Head of caudate nucleus (tissue), 42 donors: ENCODE measurements at regions not wholly inside any gene's neighbourhood (a gene's known extent, or its start where the extent isn't known, plus 50 kb on each side); places are given as distances from the start of the nearest gene placed in this dataset.
"Not testable (repeated sequence)": the region's sequence is repeated elsewhere in the genome, so short reads cannot be mapped to it uniquely, and the experiment has no call there.

Experiments used
- DNase-seq, 42 donors: peaks; one replicate each; pipeline versions ENCODE4 v3.0.0 to v3.0.0-alpha.2; 2020 to 2021; ENCODE audit warnings: mixed read lengths in 7 of 42
- intact Hi-C: fragments of 100-400 bp; cut with DNase I; formaldehyde crosslinking; loops from one replicate; pipeline ENCODE4 v1.15.0; 2022

DNA sequence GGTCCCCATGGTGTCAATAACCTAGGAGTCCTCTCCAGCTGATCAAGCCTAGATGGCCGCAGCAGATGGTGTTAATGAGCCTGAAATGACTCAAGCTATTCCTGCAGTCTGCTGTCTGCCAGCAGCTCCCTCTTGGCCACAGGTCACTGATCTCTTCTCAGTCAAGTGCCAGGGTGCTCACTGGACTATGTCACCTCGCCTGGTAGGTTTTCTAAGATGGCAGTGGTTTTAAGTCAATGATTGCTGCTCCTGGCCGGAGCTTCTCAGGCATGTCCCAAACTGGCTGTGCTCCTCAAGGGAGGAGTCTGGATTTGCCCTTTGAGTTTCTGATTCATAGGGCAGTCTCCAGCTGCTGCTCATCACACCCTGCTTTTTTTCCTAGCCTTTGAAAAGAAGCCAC, 58.6 kb upstream of the SHISA6 start:
- DNase-seq, result no peak
- intact Hi-C loops, result no loop called here

DNA sequence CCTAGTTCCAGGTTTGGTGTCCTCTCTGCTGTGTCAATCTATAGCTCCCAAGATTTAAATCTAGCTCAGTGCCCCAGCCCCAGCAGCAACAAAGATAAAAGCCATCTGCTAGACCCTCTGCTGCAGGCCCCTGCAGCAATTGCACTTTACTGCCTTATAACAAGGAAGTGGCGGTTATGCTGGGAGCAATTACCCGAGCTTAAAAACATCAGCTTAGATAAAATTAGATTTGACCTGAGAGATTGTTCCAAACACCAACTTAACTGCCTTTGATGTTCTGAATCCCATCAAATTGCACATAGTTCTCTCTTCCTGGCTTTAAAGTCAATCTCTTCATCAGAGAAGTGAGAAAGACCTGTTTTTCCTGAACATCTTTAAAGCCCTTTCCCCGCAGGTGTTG, 62.4 kb upstream of the SHISA6 start:
- intact Hi-C loops, result no loop called here
- no peak for DNase-seq

DNA sequence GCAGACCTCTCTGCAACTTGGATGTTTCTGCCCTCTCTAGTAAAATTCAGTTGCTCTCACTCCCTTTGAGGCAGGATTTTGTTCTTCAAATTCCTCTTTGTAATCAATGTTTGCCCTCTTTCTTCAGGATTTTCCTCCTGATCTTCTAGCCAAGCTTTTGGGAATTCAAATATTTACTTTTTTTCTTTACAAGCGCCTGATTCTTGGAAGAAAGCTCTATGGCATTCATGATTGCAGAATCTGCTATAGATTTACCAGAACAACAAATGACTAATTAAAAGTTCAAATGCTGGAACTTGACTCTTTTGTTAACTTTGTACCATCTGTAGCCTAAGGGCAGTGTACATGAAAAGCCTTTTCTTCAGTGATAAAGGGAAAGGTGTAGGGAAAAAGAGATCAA, 63.7 kb upstream of the SHISA6 start:
- DNase-seq, result no peak
- intact Hi-C loops, result no loop called here

DNA sequence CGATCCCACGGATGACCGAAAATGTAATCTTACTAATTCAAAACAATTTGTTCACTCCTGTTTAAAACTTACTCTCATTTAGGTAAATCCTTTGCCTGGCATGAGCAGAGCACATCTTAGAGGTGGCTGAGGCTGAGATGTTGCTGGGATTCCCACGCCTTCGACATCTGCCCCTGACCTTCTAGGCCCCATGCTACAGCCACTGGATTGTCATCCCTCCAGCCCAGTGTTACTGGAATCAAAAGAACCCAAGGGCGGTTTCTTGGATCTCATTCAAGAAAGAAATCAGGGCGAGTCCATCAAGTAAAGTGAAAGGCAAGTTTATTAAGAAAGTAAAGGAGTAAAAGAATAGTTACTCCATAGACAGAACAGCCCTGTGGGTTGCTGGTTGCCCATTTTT, 64.5 kb upstream of the SHISA6 start:
- no peak for DNase-seq
- intact Hi-C loops, result no loop called here

DNA sequence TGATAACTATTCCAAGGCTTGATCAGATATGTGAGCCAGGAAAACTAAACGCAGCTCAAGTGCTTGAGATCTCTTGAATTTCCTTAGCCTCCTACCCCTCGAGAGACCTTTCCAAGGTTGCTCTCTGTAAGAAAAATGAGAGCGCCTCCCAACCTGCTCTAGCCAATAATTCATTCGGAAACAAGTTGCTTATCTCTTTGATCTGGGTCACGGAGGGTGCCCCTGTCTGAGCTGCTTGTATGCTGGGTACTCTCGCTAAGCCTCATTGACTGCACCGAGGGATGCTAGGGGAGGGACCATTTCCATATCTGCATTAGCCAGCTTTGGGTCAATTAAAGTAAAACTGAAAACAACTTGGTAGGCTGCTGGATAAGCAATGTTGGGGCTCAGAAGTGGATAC, 70.1 kb upstream of the SHISA6 start:
- intact Hi-C loops, result no loop called here
- DNase-seq, result no peak

DNA sequence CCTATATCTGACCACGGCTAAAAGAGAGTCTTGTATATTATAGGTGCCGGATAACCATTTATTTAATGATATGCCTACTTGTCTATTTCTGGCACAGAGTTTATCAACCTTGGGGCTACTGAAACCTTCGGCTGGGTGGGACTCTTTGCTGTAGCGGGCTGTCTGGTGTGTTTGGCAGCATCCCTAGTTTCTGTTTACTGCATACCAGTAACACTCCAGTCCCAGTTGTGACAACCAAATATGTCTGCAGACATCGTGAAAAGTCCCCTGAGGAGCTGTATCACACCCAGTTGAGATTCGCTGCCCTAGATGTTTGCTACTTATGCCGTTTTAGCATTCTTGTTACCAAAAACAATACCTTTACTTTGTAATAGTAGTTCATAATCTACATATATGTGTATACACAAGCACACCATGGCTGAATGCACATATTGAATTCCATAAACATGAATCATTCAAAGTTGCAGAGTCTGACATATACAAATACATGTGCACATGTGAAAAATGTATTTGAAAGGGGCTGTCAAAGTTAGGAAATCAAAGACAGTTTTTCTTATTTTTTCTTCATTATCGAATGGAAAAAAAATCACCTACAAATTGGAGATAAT, 89.1 kb upstream of the SHISA6 start:
- no peak for DNase-seq
- intact Hi-C loops, result no loop called here

DNA sequence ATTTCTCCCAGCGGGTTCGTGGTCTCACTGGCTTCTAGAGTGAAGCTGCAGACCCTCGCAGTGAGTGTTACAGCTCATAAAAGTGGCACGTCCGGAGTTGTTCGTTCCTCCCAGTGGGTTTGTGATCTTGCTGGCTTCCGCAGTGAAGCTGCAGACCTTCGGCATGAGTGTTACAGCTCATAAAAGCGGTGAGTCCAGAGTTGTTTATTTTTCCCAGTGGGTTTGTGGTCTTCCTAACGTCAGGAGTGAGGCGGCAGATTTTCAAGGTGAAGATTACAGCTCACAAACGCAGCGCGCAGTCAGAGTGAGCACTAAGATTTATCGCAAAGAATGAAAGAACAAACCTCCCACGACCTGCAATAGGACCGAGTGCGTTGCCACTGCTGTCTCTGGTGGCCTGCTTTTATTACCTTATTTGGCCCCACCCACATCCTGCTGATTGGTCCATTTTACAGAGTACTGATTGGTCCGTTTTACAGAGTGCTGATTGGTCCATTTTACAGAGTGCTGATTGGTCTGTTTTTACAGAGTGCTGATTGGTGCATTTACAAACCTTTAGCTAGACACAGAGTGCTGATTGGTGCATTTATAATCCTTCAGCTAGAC, 90.0 kb upstream of the SHISA6 start:
- intact Hi-C loops, DNase-seq: not testable (repeated sequence)

DNA sequence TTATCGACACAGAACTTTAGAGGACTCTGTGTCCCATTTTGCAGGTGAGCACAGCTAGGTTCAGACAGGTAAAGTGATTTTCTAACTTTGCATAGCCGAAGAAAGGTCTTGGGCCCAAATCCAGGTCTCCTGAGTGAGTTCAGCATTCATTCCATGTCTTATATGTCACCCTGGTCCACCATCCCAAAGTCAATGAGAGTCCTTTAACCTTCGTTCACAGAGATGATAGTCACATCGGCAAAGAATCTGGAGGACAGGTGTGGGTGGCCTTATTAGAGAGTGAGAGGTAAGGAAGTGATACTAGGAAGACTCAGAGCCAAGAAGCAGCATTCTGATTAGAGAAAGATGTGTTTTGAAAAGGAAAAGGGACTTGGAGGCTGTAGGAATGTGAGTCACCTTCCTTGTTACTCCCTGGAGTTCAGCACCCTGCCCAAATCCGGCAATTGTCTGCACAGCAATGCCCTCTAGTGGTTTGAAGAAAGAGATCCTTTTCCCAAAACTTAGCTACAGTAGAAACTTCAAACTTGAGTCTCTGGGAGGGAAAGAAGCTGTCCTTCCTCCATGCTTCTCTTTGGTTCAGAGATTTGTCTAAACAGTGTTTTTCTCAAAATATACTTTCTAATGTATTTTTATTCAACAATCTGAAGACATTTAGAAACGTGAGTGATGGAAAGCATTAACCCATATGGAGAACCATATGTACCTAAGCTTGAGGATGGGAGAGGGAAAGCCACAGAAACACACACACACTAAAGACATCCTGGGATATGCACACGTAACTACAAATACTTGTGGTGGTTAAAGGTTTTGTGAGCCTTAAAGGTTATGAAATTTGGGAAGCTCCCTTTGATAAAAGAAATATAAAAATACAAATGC, 96.4 kb upstream of the SHISA6 start:
- peak; percentile 6 to 86 (median 61) for DNase-seq
- intact Hi-C loops, result loop anchor here (5.0 kb wide), 1 partner anchor 267 kb away; no protein-coding TSS in a partner anchor

DNA sequence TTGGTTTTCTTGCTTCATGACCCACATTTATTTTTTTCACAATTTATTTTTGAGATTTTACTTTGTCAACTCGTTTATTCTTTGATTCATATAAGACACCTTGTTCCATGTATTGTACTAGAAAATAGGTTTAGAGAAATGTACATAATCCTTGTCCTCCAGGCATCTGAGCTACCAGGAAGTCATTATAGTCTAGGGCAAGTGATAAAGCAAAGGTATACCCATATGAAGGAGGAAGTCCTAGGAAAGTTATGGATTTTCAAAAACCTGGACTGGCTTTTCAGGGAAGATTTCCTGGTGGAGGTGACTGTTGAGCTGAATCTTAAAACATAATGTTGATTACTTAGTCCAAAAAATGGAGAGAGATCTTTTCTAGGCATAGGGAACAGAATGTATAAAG, 98.8 kb upstream of the SHISA6 start:
- intact Hi-C loops, result loop anchor here (5.0 kb wide), 1 partner anchor 265 kb away; no protein-coding TSS in a partner anchor

DNA sequence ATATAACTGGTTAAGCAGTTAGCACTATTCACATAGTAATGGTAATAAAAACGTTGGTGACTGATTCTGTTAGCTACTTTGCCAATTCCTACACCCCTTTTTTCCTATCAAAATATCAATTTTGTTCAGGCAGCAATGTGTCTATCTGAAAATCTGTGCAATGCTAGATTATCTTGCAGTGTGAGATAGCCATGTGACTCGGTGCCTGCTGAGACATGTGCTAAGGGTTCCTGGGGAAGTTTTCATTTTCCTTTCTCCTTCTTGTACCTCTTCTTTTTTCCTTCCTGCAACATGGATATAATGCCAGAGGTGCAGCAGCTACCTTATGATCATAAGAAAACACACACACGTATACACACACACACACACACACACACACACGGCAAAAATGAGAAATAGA, 100.5 kb upstream of the SHISA6 start:
- DNase-seq, result peak in 19 of 42 donors; percentile 4 to 67 (median 24)
- intact Hi-C loops, result loop anchor here (5.0 kb wide), 1 partner anchor 263 kb away; no protein-coding TSS in a partner anchor

More for the DNA sequence above, 98.8 kb upstream of the SHISA6 start:
- no peak for DNase-seq

DNA sequence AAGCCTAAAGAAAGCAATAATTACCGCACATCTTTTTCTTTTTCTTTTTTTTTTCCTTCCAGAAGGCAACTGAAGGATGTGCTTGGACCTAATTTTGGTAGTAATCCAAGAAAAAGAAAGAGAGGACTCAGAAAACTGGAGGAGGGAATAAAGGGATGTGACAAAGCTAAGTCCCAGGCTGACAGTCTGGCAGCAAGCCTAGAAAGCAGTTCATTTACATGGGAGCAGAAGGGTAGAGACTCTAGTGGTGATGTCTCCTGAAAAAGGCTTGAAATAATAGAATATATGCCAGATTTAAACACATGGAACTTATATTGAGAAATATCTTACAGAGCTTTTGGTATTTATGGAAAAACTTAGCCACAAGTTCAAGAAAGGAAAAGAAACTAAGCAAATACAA, 101.0 kb upstream of the SHISA6 start:
- intact Hi-C loops, result loop anchor here (5.0 kb wide), 1 partner anchor 263 kb away; no protein-coding TSS in a partner anchor
- peak; percentile 12 to 86 (median 61) for DNase-seq

DNA sequence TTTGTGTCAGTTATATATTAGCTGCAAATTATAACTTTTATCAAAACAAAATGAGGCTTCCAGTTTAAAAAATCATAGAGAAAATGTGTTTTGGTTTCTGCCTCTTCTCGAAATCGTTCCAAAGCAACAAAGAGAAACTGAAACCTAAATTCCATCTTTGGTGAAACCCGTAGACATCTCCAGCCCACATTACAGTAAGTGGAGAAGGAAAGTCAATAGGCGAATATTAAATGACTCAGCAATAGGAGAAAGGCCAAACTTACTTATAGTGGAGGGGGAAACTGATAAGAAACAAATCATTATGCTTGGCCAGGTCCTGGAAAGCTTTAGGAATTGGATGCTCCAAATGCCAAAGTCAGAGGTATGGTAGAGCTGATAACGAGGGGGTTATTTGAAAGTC, 103.0 kb upstream of the SHISA6 start:
- intact Hi-C loops, result no loop called here
- no peak for DNase-seq

DNA sequence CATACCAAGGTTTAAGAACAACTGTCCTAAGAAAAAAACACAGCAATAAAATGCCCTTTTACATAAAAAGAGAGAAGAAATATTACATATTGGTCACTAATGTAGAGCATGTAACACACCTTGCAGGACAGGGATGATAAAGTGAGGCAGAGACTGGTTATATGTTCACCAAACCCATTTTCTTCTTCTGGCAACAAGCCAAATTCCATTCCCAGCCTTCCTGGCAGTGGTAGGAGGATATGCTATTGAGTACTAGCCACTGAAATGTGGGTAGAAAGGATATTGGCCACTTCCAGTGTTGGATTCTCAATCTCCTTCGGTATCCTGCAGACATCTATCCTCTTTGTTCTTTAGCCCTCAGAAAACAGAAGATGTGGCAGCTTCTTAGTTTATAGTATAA, 105.2 kb upstream of the SHISA6 start:
- intact Hi-C loops, result no loop called here
- DNase-seq, result no peak

DNA sequence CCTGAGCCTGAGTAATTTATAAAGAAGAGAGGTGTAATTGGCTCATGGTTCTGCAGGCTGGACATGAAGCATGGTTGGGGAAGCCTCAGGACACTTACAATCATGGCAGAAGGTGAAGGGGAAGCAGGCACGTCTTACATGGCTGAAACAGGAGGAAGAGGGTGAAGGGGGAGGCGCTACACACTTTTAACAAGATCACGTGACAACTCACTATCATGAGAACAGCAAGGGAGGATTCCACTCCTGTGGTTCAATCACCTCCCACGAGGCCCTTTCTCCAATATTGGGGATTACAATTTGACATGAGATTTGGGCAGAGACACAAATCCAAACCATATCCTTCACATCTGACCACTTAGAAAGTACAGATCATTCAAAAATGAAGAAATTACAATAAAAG, 110.6 kb upstream of the SHISA6 start:
- no peak for DNase-seq
- intact Hi-C loops, result no loop called here

DNA sequence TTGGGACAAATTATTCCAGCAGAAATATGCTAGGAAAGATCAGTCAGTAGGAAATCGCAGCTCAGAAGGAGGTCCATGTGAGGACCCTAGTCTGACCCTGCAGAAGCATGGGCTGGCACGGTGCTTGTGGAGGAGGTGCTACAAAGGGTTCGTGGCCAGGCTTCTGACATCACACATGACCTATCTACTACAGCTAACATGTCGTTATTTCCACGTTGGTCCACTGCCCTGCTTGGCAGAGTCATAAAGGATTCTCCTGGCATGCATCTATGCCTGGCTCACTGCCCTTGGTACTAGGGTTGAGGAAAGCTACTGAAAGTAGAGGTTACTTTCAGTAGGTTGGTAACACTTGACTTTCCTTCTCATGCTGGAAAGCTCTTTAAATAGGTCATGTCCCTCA, 118.1 kb upstream of the SHISA6 start:
- intact Hi-C loops, result no loop called here
- peak in 27 of 42 donors; percentile 2 to 63 (median 28) for DNase-seq

DNA sequence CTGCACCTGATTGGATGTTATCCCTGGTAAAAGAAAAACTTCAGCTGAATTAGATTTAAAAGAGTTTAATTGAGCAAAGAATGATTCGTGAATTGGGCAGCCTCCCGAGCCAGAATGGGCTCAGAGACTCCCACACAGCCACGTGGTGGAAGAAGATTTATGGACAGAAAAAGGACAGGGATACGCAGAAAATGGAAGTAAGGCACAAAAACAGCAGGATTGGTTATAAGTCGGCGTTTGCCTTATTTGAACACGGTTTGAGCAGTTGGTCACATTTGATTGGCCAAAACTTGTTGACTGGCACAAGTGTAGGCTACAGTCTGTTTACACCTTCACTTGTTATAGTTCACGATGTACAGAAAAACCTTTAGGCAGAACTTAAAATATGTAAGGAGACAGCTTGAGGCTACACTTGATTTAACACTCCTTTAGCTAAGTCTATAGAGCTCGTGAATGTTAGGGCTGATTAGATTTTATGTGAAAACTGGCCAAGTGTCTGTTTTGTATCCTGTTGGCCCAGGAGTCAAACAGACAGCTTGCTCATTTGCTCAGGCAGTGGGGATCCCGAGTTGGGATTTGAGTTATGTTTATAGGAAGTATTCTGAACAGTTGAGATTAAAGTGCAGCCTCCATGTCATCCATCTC, 119.5 kb upstream of the SHISA6 start:
- DNase-seq, result no peak
- intact Hi-C loops, result no loop called here

DNA sequence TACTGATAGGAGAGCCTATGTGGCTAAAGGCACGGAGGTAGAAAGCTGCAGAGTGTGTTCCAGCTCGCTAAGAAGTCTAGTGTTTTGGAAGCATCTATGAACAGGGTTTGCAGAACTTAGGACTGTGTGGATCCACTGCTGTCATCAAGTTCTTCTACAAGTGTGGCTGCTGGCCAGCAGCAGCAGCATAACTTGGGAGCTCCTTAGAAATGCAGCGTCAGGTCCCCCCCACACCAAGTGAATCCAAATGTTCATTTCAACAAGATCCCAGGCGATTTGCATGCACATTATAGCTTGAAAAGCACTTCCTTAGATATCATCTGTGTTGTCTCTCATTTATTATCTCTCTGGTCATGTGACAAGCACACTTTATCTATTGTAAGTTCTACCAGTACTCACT, 131.9 kb upstream of the SHISA6 start:
- intact Hi-C loops, result no loop called here
- DNase-seq, result no peak

DNA sequence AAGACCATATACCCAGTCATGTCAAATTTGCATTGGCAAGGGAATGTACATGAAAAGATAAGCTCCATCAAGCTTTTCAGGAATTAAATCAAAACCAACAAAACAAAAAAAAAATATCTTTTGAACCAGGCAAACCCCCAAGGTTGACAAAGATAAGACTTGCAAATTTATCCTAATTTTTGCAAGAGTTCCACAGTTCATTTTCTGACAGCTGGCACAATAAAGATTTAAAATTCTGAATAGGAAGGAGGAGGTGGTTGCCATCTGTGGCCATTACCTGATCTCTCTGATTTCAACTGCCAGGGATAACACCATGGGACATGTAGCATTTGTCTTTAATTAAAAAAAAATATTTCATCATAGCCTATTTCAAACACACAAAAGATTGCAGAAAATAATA, 135.9 kb upstream of the SHISA6 start:
- intact Hi-C loops, result no loop called here
- no peak for DNase-seq

DNA sequence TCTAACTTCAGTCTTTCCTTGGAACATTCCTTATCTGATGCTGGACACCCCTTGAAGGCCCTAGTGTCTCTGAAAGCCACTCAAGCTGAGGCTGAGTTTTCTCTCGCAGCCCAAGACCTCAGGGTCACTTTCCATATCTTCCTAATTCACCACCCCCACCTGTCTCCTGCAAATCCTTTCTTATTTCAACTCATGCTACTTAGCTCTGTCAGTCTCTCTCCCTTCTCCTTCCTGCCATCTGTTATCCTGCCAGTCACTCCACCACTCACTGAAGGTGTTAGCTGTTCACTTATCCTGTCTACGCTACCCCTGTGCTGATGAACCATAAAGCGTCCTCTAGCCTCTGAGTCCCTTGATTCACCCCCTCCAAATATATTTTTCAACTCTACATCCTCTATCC, 143.9 kb upstream of the SHISA6 start:
- intact Hi-C loops, result no loop called here
- DNase-seq, result no peak

DNA sequence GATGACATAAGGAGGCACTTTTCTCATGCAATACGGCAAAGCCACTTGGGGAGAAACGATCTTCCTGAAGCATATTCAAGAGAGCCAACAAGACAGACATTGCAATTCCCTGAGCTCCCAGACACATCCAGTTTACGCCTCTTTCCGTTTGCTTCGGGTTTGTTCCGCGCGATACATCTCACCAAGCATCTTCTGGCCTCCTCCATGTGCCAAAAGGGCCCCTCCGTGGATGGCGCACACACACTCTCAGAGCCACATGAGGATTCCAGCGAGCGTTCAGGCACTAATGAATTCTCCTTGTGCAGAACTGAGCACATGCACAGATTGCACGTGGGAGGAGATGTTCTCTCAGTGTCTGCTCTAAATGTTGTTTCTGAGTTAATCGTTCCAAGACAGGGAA, 146.7 kb upstream of the SHISA6 start:
- DNase-seq, result peak; percentile 11 to 83 (median 48)
- intact Hi-C loops, result no loop called here
